ENCODE measurements at regions not wholly inside any gene's neighbourhood (a gene's known extent, or its start where the extent isn't known, plus 50 kb on each side); places are given as distances from the start of the nearest gene placed in this dataset.
"Not testable (repeated sequence)": the region's sequence is repeated elsewhere in the genome, so short reads cannot be mapped to it uniquely, and the experiment has no call there.

DNA sequence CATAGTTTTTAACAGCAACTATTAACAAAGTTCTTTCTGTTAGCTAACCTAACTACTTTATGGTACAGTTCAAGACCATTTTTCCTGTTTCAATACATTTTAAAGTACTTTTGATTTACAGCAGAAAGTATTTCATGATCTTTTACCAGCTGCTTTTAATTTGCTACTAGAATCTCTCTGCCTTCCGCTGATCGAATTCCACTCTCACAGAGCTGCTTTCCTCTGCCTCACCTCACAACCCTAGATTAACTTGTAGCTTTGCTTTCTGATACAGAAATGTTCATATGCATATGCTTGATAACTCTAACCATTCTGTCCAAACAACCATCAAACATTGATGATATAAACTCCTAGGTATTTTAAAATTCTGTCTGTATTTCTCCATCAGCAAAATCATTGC is 463.2 kb upstream of the ZEB2 start:
- DNase-seq (ENCODE audit: low spot score), result no peak
- peaks cover 19% of the 10 kb centered on the region for H3K36me3 Mint-ChIP-seq (ENCODE audit: low read depth)
- TF ChIP-seq, protein P1, sequence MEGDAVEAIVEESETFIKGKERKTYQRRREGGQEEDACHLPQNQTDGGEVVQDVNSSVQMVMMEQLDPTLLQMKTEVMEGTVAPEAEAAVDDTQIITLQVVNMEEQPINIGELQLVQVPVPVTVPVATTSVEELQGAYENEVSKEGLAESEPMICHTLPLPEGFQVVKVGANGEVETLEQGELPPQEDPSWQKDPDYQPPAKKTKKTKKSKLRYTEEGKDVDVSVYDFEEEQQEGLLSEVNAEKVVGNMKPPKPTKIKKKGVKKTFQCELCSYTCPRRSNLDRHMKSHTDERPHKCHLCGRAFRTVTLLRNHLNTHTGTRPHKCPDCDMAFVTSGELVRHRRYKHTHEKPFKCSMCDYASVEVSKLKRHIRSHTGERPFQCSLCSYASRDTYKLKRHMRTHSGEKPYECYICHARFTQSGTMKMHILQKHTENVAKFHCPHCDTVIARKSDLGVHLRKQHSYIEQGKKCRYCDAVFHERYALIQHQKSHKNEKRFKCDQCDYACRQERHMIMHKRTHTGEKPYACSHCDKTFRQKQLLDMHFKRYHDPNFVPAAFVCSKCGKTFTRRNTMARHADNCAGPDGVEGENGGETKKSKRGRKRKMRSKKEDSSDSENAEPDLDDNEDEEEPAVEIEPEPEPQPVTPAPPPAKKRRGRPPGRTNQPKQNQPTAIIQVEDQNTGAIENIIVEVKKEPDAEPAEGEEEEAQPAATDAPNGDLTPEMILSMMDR (IDR thresholded peaks at IDR 0.05), result no peak
- H3K4me1 Mint-ChIP-seq (ENCODE audit: low read depth), result peaks cover 4% of the 10 kb centered on the region
- H3K27me3 Mint-ChIP-seq (ENCODE audit: low read depth), result no peaks in the 10 kb centered on the region
- no peak overlapping the region for H3K4me3 Mint-ChIP-seq (ENCODE audit: unreplicated experiment)
- no peak overlapping the region for H3K27ac Mint-ChIP-seq (ENCODE audit: unreplicated experiment)
- peaks cover 28% of the 10 kb centered on the region for H3K9me3 Mint-ChIP-seq (ENCODE audit: low read depth)

DNA sequence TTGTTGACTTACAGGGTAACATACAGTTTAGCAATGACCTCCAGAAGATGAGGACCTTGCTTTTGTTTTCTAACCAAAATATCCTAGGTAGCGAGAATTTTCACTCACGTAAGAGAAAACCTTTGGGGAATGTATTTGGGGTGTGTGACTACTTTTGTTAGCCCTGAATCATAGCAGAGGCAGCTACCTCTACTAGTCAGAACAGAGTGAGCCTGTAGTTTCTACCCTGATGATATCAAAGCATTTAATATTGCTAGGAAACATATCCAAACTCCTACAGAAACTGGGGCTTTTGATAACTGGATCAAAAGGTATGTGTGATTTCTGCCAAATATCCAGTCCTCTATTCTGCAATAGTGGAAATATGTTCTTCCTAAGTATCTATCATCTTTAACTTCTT is 462.6 kb upstream of the ZEB2 start:
- Mint-ChIP-seq H3K27ac (ENCODE audit: unreplicated experiment) (no peak overlapping the region), H3K9me3 (ENCODE audit: low read depth) (peaks cover 26% of the 10 kb centered on the region), H3K27me3 (ENCODE audit: low read depth) (no peaks in the 10 kb centered on the region), H3K4me1 (ENCODE audit: low read depth) (peaks cover 4% of the 10 kb centered on the region), H3K4me3 (ENCODE audit: unreplicated experiment) (no peak overlapping the region), H3K36me3 (ENCODE audit: low read depth) (peaks cover 18% of the 10 kb centered on the region)
- DNase-seq (ENCODE audit: low spot score), result no peak
- TF ChIP-seq, protein P1 (IDR thresholded peaks at IDR 0.05), result no peak

DNA sequence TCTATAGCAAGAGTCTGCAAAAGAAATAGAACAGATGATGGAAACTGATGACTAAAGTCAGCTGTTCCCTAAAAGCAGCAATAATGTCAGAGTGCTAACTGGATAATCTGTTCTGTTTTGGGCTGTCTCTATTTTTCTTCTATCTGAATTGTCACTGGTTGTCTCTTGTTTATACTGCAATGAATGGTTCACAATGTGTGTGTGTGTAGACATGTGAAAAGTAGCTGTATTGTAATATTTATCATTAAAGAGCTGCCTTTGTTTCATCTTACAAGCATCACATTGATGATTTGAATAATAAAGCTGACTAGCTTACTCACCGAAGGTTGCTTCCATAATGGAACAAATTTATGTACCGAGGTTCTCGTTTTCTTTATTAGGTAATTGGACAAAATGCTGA is 456.0 kb upstream of the ZEB2 start:
- Mint-ChIP-seq H3K36me3 (ENCODE audit: low read depth) (no peaks in the 10 kb centered on the region), H3K9me3 (ENCODE audit: low read depth) (peaks cover 4% of the 10 kb centered on the region), H3K27me3 (ENCODE audit: low read depth) (no peaks in the 10 kb centered on the region), H3K4me1 (ENCODE audit: low read depth) (peaks cover 5% of the 10 kb centered on the region), H3K4me3 (ENCODE audit: unreplicated experiment) (no peak overlapping the region), H3K27ac (ENCODE audit: unreplicated experiment) (no peak overlapping the region)
- DNase-seq (ENCODE audit: low spot score), result no peak
- TF ChIP-seq, protein P1 (IDR thresholded peaks at IDR 0.05), result no peak

DNA sequence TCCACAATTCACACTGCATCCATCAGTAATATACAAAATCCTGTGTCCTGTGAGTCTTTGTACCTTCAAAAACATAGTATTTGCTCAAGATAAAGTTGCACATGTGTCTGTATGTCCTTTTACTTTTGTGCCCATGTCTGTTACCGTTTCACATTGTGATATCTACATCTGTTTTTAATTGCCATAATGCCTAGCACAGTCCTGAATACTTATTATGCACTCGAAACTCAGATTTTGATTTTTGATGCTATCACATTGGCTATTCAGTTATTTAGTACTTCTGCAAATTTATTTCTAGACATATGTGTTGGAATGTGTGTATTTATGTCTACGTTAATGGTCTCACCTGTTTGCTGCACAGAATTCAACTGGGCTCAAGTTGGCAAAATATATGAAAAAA is 452.8 kb upstream of the ZEB2 start:
- no peak overlapping the region for H3K4me3 Mint-ChIP-seq (ENCODE audit: unreplicated experiment)
- peaks cover 17% of the 10 kb centered on the region for H3K9me3 Mint-ChIP-seq (ENCODE audit: low read depth)
- H3K4me1 Mint-ChIP-seq (ENCODE audit: low read depth), result peaks cover 5% of the 10 kb centered on the region
- TF ChIP-seq, protein P1 (IDR thresholded peaks at IDR 0.05), result no peak
- no peaks in the 10 kb centered on the region for H3K27me3 Mint-ChIP-seq (ENCODE audit: low read depth)
- H3K36me3 Mint-ChIP-seq (ENCODE audit: low read depth), result peaks cover 2% of the 10 kb centered on the region
- DNase-seq (ENCODE audit: low spot score), result no peak
- no peak overlapping the region for H3K27ac Mint-ChIP-seq (ENCODE audit: unreplicated experiment)

DNA sequence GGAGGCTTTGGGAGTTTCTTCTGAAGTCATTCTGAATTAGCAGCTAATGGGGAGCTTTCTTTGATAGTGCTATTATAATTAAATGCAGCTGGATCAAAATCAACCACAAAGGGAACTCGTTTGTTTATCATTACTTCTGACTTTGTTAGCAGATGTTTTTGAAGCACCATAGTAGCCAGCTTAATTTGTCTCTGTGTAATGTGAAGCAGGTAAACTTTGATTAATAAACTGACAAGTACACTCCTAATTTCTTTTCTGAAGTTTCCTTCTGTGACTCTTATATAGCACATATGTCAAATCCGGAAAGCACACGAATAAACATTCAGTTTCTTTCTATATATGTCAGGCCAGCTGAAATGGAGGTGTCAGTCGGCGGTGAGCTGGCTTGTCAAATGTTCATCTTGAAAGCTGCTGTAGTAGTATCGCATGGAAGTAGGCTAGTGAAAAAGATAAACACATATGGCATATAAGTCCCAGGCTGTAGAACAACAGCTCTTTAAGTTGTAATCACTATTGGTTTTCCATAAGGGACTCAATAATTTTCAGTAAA is 451.9 kb upstream of the ZEB2 start:
- TF ChIP-seq, protein P1 (IDR thresholded peaks at IDR 0.05), result no peak
- peaks cover 5% of the 10 kb centered on the region for H3K4me1 Mint-ChIP-seq (ENCODE audit: low read depth)
- no peak overlapping the region for H3K4me3 Mint-ChIP-seq (ENCODE audit: unreplicated experiment)
- peaks cover 17% of the 10 kb centered on the region for H3K9me3 Mint-ChIP-seq (ENCODE audit: low read depth)
- H3K36me3 Mint-ChIP-seq (ENCODE audit: low read depth), result peaks cover 2% of the 10 kb centered on the region
- no peak overlapping the region for H3K27ac Mint-ChIP-seq (ENCODE audit: unreplicated experiment)
- no peak for DNase-seq (ENCODE audit: low spot score)
- H3K27me3 Mint-ChIP-seq (ENCODE audit: low read depth), result no peaks in the 10 kb centered on the region

DNA sequence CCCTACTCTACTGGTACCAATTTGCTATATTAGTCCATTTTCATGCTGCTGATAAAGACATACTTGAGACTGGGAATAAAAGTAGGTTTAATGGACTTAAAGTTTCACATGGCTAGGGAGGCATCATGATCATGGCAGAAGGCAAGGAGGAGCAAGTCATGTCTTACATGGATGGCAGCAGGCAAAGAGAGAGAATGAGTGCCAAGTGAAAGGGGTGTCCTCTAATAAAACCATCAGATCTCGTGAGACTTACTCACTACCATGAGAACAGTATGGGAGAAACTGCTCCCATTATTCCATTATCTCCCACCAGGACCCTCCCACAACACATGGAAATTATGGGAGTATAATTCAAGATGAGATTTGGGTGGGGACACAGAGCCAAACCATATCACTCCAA is 450.5 kb upstream of the ZEB2 start:
- not testable (repeated sequence) for H3K27me3 Mint-ChIP-seq (ENCODE audit: low read depth); H3K4me3 Mint-ChIP-seq (ENCODE audit: unreplicated experiment); DNase-seq (ENCODE audit: low spot score); H3K27ac Mint-ChIP-seq (ENCODE audit: unreplicated experiment); H3K4me1 Mint-ChIP-seq (ENCODE audit: low read depth); H3K36me3 Mint-ChIP-seq (ENCODE audit: low read depth)
- peaks cover 21% of the 10 kb centered on the region for H3K9me3 Mint-ChIP-seq (ENCODE audit: low read depth)

DNA sequence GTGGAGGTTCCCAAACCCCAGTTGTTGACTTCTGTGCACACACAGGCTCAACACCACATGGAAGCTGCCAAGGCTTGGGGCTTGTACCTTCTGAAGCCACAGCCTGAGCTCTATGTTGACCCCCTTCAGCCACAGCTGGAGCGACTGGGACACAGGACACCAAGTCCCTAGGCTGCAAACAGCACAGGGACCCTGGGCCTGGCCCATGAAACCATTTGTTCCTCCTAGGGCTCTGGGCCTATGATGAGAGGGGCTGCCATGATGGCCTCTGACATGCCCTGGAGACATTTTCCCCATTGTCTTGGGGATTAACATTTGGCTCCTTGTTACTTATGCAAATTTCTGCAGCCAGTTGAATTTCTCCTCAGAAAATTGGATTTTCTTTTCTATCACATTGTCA is 449.6 kb upstream of the ZEB2 start:
- H3K4me3 Mint-ChIP-seq (ENCODE audit: unreplicated experiment); H3K4me1 Mint-ChIP-seq (ENCODE audit: low read depth); H3K27ac Mint-ChIP-seq (ENCODE audit: unreplicated experiment); DNase-seq (ENCODE audit: low spot score); H3K27me3 Mint-ChIP-seq (ENCODE audit: low read depth); H3K36me3 Mint-ChIP-seq (ENCODE audit: low read depth): not testable (repeated sequence)
- H3K9me3 Mint-ChIP-seq (ENCODE audit: low read depth), result peaks cover 26% of the 10 kb centered on the region
